Mucosa of descending colon (tissue), 3 donors: ENCODE measurements at regions not wholly inside any gene's neighbourhood (a gene's known extent, or its start where the extent isn't known, plus 50 kb on each side); places are given as distances from the start of the nearest gene placed in this dataset.

Experiments used
- ATAC-seq: fragments of 200-7000 bp; cut with Tn5 transposase; one replicate; pipeline ENCODE4 v1.9.1; 2020; ENCODE audit warnings: mild to moderate bottlenecking, moderate library complexity
- DNase-seq, 3 donors: peaks; one replicate each; pipeline ENCODE4 v3.0.0-alpha.2; 2020
- H3K36me3 ChIP-seq: fragments of 200-600 bp; one replicate; pipeline ENCODE4 v1.8.0; 2021; ENCODE audit warnings: low read depth, mild to moderate bottlenecking
- H3K4me1 ChIP-seq: fragments of 200-600 bp; one replicate; pipeline ENCODE4 v1.8.0; 2021; ENCODE audit warnings: low read depth, mild to moderate bottlenecking
- H3K4me3 ChIP-seq: fragments of 200-600 bp; one replicate; pipeline ENCODE4 v1.8.0; 2021; ENCODE audit warnings: mild to moderate bottlenecking
- H3K9me3 ChIP-seq: fragments of 200-600 bp; one replicate; pipeline ENCODE4 v1.8.0; 2021; ENCODE audit warnings: mild to moderate bottlenecking
- CTCF ChIP-seq: fragments of 200-600 bp; IDR thresholded peaks from one replicate; pipeline ENCODE4 v1.8.0; 2022; ENCODE audit warnings: antibody characterized with exemption, mild to moderate bottlenecking
- intact Hi-C, 2 donors: fragments of 100-400 bp; cut with DNase I in 1 of 2; cut with micrococcal nuclease in 1 of 2; formaldehyde crosslinking; loops; one replicate each; pipeline versions ENCODE4 v1.11.0 to v1.11.1; 2022; cut with DNase I, micrococcal nuclease
- donor health status: DM: no; HTN: no; CAD: no; lungs with moderate emphysema.
- donor health status: DM: no; HTN: no; CAD: no.
- donor health status: DM: no; HTN: yes; CAD: no.

- intact Hi-C loops, result no loop called here
- no peak for ATAC-seq
Observed at GRCh38 chr20:40890181-40890580, 138.4 kb upstream of the TOP1 start.

GRCh38 chr20:40890635-40891034 is 138.0 kb upstream of the TOP1 start:
- intact Hi-C loops, result no loop called here
- DNase-seq (no peak), ATAC-seq (no peak)
- Histone ChIP-seq H3K4me3 (no peak overlapping the region), H3K4me1 (no peaks in the 10 kb centered on the region), H3K36me3 (no peaks in the 10 kb centered on the region), H3K9me3 (no peaks in the 10 kb centered on the region)
- TF ChIP-seq CTCF, result no peak

More at GRCh38 chr20:40890181-40890580, 138.4 kb upstream of the TOP1 start:
- Histone ChIP-seq H3K36me3 (no peaks in the 10 kb centered on the region), H3K4me1 (no peaks in the 10 kb centered on the region), H3K9me3 (no peaks in the 10 kb centered on the region), H3K4me3 (no peak overlapping the region)
- no peak for DNase-seq
- TF ChIP-seq CTCF, result no peak

- Histone ChIP-seq H3K9me3 (no peaks in the 10 kb centered on the region), H3K36me3 (no peaks in the 10 kb centered on the region), H3K4me1 (no peaks in the 10 kb centered on the region), H3K4me3 (no peak overlapping the region)
- DNase-seq, result no peak
- intact Hi-C loops, result no loop called here
- no peak for ATAC-seq
- no peak for TF ChIP-seq CTCF
Observed at GRCh38 chr20:40891351-40891750, 137.3 kb upstream of the TOP1 start.

- no peaks in the 10 kb centered on the region for H3K4me1 ChIP-seq
- no peak for TF ChIP-seq CTCF
- H3K9me3 ChIP-seq, result no peaks in the 10 kb centered on the region
- no peak for ATAC-seq
- no peaks in the 10 kb centered on the region for H3K36me3 ChIP-seq
- no peak overlapping the region for H3K4me3 ChIP-seq
- intact Hi-C loops, result no loop called here
- no peak for DNase-seq
Observed at GRCh38 chr20:40892642-40893041, 136.0 kb upstream of the TOP1 start.

GRCh38 chr20:40893610-40894236 is 134.9 kb upstream of the TOP1 start:
- Histone ChIP-seq H3K9me3 (no peaks in the 10 kb centered on the region), H3K4me3 (no peak overlapping the region), H3K4me1 (no peaks in the 10 kb centered on the region), H3K36me3 (no peaks in the 10 kb centered on the region)
- intact Hi-C loops, result no loop called here
- no peak for TF ChIP-seq CTCF
- DNase-seq (no peak), ATAC-seq (no peak)

GRCh38 chr20:40894237-40894630 is 134.4 kb upstream of the TOP1 start:
- ATAC-seq (no peak), DNase-seq (no peak)
- no peaks in the 10 kb centered on the region for H3K36me3 ChIP-seq
- intact Hi-C loops, result no loop called here
- no peaks in the 10 kb centered on the region for H3K9me3 ChIP-seq
- no peak overlapping the region for H3K4me3 ChIP-seq
- TF ChIP-seq CTCF, result no peak
- no peaks in the 10 kb centered on the region for H3K4me1 ChIP-seq
